Stomach (tissue), 8 donors: ENCODE measurements at regions not wholly inside any gene's neighbourhood (a gene's known extent, or its start where the extent isn't known, plus 50 kb on each side); places are given as distances from the start of the nearest gene placed in this dataset.

Experiments
- DNase-seq, 2 donors: peaks; one replicate each; pipeline versions ENCODE4 v3.0.0 to v3.0.0-alpha.2; 2013 to 2019
- H3K27ac ChIP-seq, 5 donors: fragments of 200-600 bp in 4 of 5; sonication (generic) in 4 of 5; one replicate each; pipeline ENCODE4 v1.5.1; 2013 to 2019; ENCODE audit warnings: mild to moderate bottlenecking in 1 of 5, moderate library complexity in 1 of 5
- H3K27me3 ChIP-seq, 3 donors: fragments of 200-600 bp; sonication (generic); one replicate each; pipeline ENCODE4 v1.5.1; 2017 to 2019; ENCODE audit warnings: mixed run types in 1 of 3
- H3K36me3 ChIP-seq, 4 donors: fragments of 200-600 bp; sonication (generic); 1 replicate in 3 of 4; 2 replicates in 1 of 4; pipeline ENCODE4 v1.5.1; 2016 to 2019
- H3K4me1 ChIP-seq, 4 donors: fragments of 200-600 bp; sonication (generic); one replicate each; pipeline ENCODE4 v1.5.1; 2016 to 2019
- H3K4me3 ChIP-seq, 4 donors: fragments of 200-600 bp; sonication (generic) in 3 of 4; one replicate each; pipeline ENCODE4 v1.5.1; 2016 to 2019; ENCODE audit warnings: mild to moderate bottlenecking in 1 of 4
- H3K9me3 ChIP-seq, 4 donors: fragments of 200-600 bp; sonication (generic); one replicate each; pipeline ENCODE4 v1.5.1; 2016 to 2019
- EP300 ChIP-seq: sonication (generic); formaldehyde crosslinking; IDR thresholded peaks from one replicate; pipeline ENCODE4 v1.6.1; 2017; ENCODE audit warnings: antibody characterized with exemption
- POLR2A ChIP-seq, 4 donors: fragments of 450-650 bp; IDR thresholded peaks; one replicate each; pipeline ENCODE4 v1.6.1; 2016; ENCODE audit warnings: antibody characterized with exemption in 4 of 4, control low read depth in 2 of 4, mild to moderate bottlenecking in 1 of 4, moderate library complexity in 1 of 4
- POLR2AphosphoS5 ChIP-seq, 3 donors: sonication (generic); formaldehyde crosslinking; IDR thresholded peaks; one replicate each; pipeline ENCODE4 v1.6.1; 2016; ENCODE audit warnings: antibody characterized with exemption in 3 of 3
- WGBS, 5 donors: extraction: QIAGEN DNeasy Blood & Tissue Kit in 3 of 5; methylation state at CpG; one replicate each; pipeline versions ENCODE4 v1.1.5 to v1.1.7; 2013 to 2018; 5-methylcytosine and 5-hydroxymethylcytosine counted together
- intact Hi-C: fragments of 100-400 bp; cut with DNase I; formaldehyde crosslinking; loops from one replicate; pipeline ENCODE4 v1.15.1; 2023; ENCODE audit warnings: low total_unique reads
- TF ChIP-seq, protein P1 (sequence below), 7 experiments: fragments of 450-650 bp in 4 of 7; fragments of 200-600 bp in 3 of 7; sonication (generic) in 3 of 7; IDR thresholded peaks; one replicate each; pipeline ENCODE4 v1.5.1; 2016 to 2019; ENCODE audit warnings: antibody characterized with exemption in 7 of 7, control low read depth in 2 of 7, mild to moderate bottlenecking in 1 of 7
- donor health status: healthy with polysubstance abuse.
- donor health status: Bipolar disorder and iron deficiency.
- donor health status: healthy.

DNA sequence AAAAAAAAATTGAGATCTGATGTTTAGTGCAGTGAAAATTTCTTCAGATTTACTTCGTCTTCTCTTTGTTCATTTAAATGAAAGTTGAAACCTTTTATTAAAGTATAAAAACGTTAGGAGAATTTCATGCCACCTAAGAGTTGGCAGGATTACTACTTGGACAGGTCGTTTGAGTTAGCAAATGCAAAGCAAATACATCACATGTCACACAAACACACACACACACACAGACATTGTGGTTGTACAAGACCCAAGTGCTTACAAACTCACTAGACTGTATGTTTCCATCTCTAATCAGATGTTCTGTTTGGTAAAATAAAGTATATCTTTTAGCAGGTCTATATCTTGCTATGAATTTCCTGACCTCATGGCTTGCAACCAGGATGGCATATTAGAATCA lies 185.6 kb upstream of the COX10 start:
- peaks cover 0 to 20% (median 6%) of the 10 kb centered on the region in 4 donors for H3K4me1 ChIP-seq
- no peak for TF ChIP-seq POLR2A (IDR thresholded peaks at IDR 0.05)
- TF ChIP-seq POLR2AphosphoS5 (IDR thresholded peaks at IDR 0.05): no peak
- TF ChIP-seq EP300: no peak
- TF ChIP-seq, protein P1, sequence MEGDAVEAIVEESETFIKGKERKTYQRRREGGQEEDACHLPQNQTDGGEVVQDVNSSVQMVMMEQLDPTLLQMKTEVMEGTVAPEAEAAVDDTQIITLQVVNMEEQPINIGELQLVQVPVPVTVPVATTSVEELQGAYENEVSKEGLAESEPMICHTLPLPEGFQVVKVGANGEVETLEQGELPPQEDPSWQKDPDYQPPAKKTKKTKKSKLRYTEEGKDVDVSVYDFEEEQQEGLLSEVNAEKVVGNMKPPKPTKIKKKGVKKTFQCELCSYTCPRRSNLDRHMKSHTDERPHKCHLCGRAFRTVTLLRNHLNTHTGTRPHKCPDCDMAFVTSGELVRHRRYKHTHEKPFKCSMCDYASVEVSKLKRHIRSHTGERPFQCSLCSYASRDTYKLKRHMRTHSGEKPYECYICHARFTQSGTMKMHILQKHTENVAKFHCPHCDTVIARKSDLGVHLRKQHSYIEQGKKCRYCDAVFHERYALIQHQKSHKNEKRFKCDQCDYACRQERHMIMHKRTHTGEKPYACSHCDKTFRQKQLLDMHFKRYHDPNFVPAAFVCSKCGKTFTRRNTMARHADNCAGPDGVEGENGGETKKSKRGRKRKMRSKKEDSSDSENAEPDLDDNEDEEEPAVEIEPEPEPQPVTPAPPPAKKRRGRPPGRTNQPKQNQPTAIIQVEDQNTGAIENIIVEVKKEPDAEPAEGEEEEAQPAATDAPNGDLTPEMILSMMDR (IDR thresholded peaks at IDR 0.05): no peak
- WGBS, 5 donors: 51 to 62% (median 55%) methylated on average over 3 of the region's 3 CpGs
- intact Hi-C loops: no loop called here
- no peak for DNase-seq
- H3K27me3 ChIP-seq: no peaks in the 10 kb centered on the region
- H3K9me3 ChIP-seq: peaks cover 0 to 6% (median 0%) of the 10 kb centered on the region in 4 donors
- H3K36me3 ChIP-seq: no peaks in the 10 kb centered on the region
- H3K27ac ChIP-seq: no peak overlapping the region
- H3K4me3 ChIP-seq: no peak overlapping the region

DNA sequence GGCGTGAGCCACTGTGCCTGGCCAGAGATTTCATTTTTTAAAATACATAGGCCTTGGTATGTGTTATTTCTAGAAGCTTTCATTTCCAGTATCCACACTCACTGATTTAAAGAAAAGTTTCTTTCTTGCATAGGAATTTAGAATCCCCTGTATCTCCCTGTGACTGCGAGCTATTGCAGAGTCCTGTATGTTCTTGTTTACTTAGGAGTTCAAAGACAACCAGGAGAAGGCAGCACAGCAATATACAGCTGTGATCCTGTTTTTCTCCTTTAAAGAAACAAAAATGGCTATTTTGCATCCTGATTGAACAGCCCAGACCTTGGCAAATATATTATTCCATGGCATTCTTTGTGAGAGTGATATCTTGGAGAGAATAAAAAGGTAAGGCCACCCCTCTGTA lies 185.0 kb upstream of the COX10 start:
- Histone ChIP-seq H3K9me3 (peaks cover 0 to 6% (median 0%) of the 10 kb centered on the region in 4 donors), H3K27me3 (no peaks in the 10 kb centered on the region), H3K36me3 (no peaks in the 10 kb centered on the region), H3K27ac (no peak overlapping the region), H3K4me1 (peaks cover 0 to 20% (median 6%) of the 10 kb centered on the region in 4 donors), H3K4me3 (no peak overlapping the region)
- TF ChIP-seq POLR2A (IDR thresholded peaks at IDR 0.05): no peak
- TF ChIP-seq POLR2AphosphoS5 (IDR thresholded peaks at IDR 0.05): no peak
- TF ChIP-seq EP300: no peak
- TF ChIP-seq, protein P1 (IDR thresholded peaks at IDR 0.05): no peak
- WGBS, 5 donors: 68 to 89% (median 80%) methylated on average over 2 of the region's 2 CpGs
- no peak for DNase-seq
- intact Hi-C loops: no loop called here

DNA sequence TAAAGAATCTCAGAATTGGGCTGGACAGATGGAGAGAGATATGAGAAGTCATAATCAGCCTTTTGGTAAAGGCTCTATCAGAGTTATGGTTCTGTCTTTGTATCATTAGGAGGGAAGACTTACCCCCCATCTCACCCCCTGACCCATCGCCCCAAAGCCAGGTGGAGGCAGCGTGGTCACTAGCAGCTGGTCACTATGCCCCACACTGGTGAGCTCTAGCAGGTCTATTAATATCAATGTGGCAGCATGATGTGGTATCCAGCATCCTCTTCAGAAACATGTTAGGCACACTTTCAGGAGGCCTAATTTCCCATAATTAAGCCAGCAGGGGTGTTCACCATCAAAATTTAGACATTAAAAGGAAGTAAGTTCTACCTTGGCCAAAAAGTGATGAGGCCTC lies 183.8 kb upstream of the COX10 start:
- intact Hi-C loops: no loop called here
- no peak for DNase-seq
- no peaks in the 10 kb centered on the region for H3K36me3 ChIP-seq
- H3K4me3 ChIP-seq: no peak overlapping the region
- peaks cover 0 to 20% (median 6%) of the 10 kb centered on the region in 4 donors for H3K4me1 ChIP-seq
- H3K27me3 ChIP-seq: no peaks in the 10 kb centered on the region
- peaks cover 0 to 6% (median 0%) of the 10 kb centered on the region in 4 donors for H3K9me3 ChIP-seq
- TF ChIP-seq EP300: no peak
- TF ChIP-seq POLR2AphosphoS5 (IDR thresholded peaks at IDR 0.05): no peak
- no peak for TF ChIP-seq POLR2A (IDR thresholded peaks at IDR 0.05)
- TF ChIP-seq, protein P1 (IDR thresholded peaks at IDR 0.05): no peak
- H3K27ac ChIP-seq: no peak overlapping the region
- 81 to 100% (median 91%) methylated on average over 2 of the region's 2 CpGs for WGBS, 5 donors

DNA sequence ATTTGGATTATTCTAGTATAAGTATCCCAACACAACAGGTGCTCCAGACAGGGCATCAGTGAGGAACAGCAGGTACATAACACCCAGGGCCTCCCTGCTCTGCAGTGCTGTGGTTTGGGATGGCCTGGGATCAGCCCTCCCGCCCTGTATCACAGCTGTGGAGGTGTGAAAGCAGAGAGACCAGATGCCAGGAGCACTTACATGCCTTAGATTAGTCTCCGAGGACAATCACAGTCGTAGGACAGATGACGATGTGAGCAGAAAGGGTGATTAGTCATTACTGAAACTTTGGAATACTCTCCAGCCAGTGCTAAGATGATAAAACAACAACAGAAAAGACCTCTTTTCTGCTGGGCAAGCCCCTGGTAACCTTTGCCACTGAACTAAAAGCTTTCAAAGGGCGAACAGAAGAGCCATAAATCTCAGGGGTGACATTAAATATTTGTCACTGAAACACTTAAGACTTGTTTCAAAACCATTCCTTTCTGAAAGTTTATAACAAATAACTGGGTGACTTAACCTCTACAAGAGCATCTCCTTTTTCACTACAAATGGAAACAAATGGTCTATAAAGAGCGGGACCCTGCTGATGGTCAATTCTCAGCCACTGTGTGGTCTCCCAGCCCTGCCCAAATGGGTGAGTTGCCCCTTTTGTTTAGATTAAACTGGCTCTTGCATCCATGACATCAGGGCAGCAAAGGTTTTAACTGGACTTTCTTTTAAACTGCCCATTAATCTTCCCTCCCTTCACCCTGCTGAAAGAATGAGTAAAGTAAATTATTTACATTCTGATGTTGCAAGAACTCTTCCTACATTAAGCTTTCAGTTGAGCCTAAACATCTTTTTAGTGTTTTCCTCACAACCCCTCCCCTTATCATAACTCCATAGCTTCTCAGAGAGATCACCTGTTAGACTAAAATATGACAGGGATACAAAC lies 183.1 kb upstream of the COX10 start:
- 45 to 56% (median 49%) methylated on average over 5 to 6 of the region's 6 CpGs for WGBS, 5 donors
- H3K36me3 ChIP-seq: no peaks in the 10 kb centered on the region
- no peak overlapping the region for H3K27ac ChIP-seq
- H3K4me3 ChIP-seq: no peak overlapping the region
- intact Hi-C loops: no loop called here
- peak in 1 of 2 donors; percentile 7 for DNase-seq
- TF ChIP-seq, protein P1 (IDR thresholded peaks at IDR 0.05): no peak
- TF ChIP-seq POLR2A (IDR thresholded peaks at IDR 0.05): no peak
- no peak for TF ChIP-seq POLR2AphosphoS5 (IDR thresholded peaks at IDR 0.05)
- TF ChIP-seq EP300: no peak
- H3K4me1 ChIP-seq: peaks cover 0 to 20% (median 6%) of the 10 kb centered on the region in 4 donors
- peaks cover 0 to 6% (median 0%) of the 10 kb centered on the region in 4 donors for H3K9me3 ChIP-seq
- H3K27me3 ChIP-seq: no peaks in the 10 kb centered on the region
